ENCODE measurements at regions not wholly inside any gene's neighbourhood (a gene's known extent, or its start where the extent isn't known, plus 50 kb on each side); places are given as distances from the start of the nearest gene placed in this dataset.
"Not testable (repeated sequence)": the region's sequence is repeated elsewhere in the genome, so short reads cannot be mapped to it uniquely, and the experiment has no call there.

- no peak for DNase-seq (ENCODE audit: low read depth in 2 of 3, low spot score in 2 of 3)
Observed at GRCh38 chr2:207216457-207216856, 50.7 kb upstream of the KLF7 start.

DNA sequence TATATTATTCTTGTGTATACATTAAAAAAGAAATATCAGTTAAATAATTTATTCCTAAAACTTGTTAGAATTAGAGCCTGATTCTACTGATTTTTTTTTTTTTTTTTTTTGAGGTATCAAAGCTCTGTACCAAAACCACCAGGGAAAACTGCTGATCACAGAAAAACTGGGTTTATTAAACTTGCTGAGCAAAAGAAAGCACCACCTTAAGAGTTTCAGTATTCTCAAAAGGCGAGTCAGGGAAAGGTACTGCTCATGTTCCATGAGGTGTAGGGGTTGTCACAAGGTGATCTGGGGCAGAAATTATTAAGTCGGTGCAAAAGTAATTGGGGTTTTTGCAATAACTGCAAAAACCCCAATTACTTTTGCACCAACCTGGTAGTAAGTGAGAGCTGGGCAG is 51.7 kb upstream of the KLF7 start:
- DNase-seq (ENCODE audit: low read depth in 2 of 3, low spot score in 2 of 3): no peak

- no peak for DNase-seq (ENCODE audit: low read depth in 2 of 3, low spot score in 2 of 3)
Observed at GRCh38 chr2:207219081-207219630, 53.4 kb upstream of the KLF7 start.

DNA sequence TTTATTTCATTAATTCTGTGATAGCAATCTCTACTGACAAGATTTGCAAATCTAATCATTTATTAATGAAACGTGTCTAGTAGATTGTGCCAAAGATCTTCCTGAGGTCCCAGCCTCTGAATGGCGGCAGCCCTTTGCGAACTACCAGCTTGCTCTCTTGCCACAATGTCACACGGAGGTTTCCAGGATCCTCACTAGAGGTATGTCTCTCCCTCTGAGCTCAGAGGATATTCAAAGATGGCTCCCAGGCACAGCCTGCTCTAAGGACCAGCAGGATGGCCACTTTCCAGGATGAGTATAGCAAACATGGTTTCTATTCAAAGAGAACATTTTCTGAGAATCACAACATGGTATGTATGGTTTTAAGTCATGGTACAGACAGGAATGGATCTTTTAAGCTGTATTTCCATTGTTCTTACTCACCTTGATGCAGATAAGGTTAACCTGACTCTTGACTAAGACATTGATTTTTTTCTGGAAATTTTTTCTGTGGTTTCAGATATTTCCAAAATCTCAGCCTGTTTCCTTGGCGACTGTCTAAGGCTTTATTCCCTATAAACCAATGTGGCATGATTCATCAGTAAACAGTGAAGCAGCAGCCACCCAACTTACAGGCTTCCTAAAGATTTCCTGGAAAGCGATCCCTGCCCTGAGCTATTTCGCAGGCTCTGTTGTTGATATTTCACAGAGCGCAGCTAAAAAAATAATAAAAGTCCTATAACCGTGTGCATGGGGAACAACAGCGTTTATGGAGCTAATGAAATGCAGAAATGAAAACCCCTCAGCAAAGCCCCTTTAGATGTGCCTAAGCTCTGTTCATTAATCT is 54.1 kb upstream of the KLF7 start:
- no peak for DNase-seq (ENCODE audit: low read depth in 2 of 3, low spot score in 2 of 3)

- DNase-seq (ENCODE audit: low read depth in 2 of 3, low spot score in 2 of 3): no peak
Observed at GRCh38 chr2:207221731-207222130, 56.0 kb upstream of the KLF7 start.

DNA sequence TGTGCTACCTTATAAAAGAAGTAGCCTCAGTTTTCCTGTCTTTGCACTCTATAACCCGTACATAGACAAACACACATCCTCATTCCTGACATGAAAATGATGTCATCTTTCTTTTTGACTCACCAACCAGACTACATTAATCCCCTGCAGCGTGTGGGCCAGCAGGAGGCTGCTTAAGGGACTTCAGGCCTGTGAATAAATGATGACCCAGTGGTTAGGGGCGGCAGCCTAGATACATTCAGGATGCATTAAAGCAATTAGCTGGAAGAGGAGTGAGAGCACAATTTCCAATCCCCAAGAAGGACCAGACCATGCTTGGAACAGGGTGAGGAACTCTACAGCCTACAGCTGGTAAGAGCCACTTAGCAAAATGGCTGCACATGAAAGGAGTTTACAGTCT is 57.3 kb upstream of the KLF7 start:
- DNase-seq (ENCODE audit: low read depth in 2 of 3, low spot score in 2 of 3): no peak

GRCh38 chr2:207224381-207224780 is 58.6 kb upstream of the KLF7 start:
- DNase-seq (ENCODE audit: low read depth in 2 of 3, low spot score in 2 of 3): no peak

- no peak for DNase-seq (ENCODE audit: low read depth in 2 of 3, low spot score in 2 of 3)
Observed at GRCh38 chr2:207224791-207225482, 59.2 kb upstream of the KLF7 start.

GRCh38 chr2:207225773-207226172 is 60.0 kb upstream of the KLF7 start:
- no peak for DNase-seq (ENCODE audit: low read depth in 2 of 3, low spot score in 2 of 3)

DNA sequence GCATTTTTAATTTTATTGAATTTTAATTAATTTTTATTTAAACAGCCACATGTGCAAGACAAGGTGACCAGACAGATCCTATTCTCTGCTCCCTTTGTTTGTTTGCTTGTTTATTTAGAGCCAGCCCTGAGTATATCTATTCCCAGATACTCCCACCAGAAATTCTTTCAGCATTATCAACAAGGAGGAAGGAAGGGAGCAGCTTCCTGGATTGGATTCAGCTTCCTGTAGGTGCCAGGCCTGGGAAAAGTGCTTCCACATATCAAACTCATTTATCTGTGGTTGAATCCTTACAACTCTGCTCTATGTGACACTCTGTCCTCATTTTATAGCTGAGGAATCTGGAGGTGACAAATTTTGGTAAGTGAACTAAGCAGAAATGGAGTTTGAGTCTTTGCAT is 60.5 kb upstream of the KLF7 start:
- DNase-seq (ENCODE audit: low read depth in 2 of 3, low spot score in 2 of 3): no peak

GRCh38 chr2:207226671-207227061 is 60.9 kb upstream of the KLF7 start:
- DNase-seq (ENCODE audit: low read depth in 2 of 3, low spot score in 2 of 3): no peak

DNA sequence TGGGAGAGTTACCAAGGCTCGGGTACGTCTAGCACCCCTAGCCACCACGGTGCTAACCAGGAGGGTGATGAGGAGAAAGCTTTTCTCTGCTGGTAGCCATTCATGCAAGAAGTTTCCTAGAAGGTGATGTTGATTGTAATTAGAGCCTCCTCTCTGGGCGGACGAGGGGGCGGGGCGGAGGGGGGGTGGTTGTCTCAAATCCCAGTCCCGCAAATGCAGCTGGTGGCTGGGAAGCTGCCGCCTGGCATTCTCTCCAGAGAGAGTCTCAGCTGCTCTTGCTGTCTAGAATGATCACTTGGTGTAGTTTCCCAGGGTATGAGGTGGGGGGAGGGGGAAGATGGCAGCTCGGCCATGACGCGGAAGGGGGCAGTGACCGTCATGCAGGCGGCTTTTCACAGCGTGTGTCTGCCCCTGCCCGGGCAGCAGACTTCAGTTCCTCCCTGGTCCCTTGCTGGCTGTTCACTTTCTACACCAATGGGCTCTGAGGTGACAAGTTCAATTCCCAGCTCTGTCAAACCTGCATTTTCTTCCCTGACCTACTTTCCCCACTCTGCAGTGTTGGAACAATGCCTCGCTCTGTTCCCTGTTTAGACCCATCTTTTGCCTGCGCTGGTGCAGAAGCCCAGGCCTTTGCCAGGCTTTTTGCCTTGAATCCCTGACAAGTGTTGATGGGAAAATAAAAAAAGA is 61.5 kb upstream of the KLF7 start:
- DNase-seq (ENCODE audit: low read depth in 2 of 3, low spot score in 2 of 3): no peak

GRCh38 chr2:207227749-207228145 is 62.0 kb upstream of the KLF7 start:
- no peak for DNase-seq (ENCODE audit: low read depth in 2 of 3, low spot score in 2 of 3)

DNA sequence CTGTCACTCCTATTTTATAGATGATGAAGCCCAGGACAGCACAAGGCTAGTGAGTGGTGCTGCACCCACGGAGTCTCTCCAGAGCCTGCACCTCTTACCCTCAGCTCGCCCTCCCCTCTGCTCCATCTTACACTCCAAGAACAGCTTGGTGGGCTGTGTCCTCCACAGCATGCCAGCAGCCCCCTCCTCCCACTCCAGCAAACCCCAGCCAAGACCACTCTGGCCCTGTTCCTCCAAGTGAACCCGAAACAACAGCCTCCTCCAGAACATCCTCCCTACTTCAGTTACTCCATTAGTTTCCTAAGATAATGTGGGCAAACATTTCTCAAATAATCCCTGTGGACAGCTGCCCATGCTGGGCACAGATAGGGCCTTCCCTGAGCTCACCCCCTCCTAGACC is 62.7 kb upstream of the KLF7 start:
- no peak for DNase-seq (ENCODE audit: low read depth in 2 of 3, low spot score in 2 of 3)

- no peak for DNase-seq (ENCODE audit: low read depth in 2 of 3, low spot score in 2 of 3)
Observed at GRCh38 chr2:207229161-207229560, 63.4 kb upstream of the KLF7 start.

DNA sequence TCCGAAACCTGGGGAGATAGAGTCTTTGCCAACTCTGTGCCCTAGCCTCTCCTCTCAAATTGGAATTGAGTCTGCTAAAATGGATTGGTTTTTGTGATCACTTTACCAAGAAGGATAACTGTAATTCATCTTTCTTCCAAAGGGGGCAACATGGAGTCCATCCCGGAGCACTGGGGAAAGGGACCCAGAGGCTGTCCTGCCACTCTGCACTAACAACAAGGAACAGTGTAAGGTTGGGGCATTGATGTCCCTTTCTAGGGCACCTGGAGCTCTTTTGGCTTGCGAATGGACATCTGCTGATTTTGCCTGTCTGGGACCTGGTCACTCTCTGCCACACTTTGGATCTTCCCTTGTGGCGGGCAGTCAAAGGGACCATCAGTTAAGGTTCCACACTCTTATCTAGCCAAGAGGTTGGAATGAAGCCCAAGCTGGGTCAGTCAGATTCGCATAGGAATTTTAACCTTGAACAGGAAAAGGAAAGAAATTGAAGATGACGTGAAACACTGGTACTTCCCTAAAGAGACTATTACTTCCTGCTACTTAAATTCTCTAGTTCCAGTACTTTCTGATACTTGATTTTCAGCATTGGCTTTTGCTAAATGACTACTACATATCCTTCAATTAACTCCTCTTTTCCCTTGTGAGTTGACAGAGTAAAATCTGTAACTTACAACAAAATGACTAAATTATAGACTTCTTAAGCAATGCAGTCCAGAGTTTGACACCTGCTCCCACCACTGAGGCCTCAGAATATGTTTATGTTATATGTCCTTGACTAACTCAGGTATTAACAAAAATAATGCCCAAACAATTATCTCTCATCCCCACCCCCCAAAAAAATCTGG is 64.7 kb upstream of the KLF7 start:
- DNase-seq (ENCODE audit: low read depth in 2 of 3, low spot score in 2 of 3): no peak

DNA sequence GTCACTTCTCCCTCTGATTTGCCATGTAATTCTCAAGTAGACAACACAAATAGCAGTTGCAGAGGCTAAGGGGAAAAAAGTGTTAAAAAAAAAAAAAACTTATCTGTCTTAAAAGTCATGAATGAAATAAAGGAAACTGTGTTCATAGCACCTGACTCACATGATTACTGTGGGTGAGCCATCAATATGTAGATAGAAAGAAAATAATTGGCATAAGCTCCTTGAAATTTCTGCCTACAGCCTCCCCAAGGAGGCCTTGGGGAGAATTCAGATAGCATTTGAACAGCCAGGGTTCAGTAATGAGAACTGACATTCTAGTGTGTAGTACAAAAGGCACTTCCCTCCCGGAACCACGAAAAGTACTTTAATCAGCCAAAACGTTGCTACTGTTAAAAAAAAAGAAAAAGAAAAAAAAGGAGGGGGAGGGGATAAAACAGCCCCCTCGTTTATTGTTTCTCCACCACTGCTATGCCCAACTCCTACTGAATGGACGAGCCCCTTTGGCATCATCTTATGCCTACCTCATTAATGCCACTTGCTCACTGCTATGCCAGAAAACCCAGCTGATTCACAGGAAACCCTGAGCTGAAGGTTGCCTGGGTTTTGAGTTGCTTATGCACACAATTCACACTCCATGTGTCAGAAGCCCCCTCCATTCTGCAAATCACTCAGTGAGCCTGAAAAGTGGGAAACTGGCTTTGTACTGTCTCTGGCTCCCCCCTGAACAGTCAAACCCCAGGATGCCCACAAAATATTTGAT is 65.5 kb upstream of the KLF7 start:
- peak in 2 of 3 donors; percentile 57 to 79 for DNase-seq (ENCODE audit: low read depth in 2 of 3, low spot score in 2 of 3)

- DNase-seq (ENCODE audit: low read depth in 2 of 3, low spot score in 2 of 3): no peak
Observed at GRCh38 chr2:207231967-207232366, 66.2 kb upstream of the KLF7 start.

- not testable (repeated sequence) for DNase-seq (ENCODE audit: low read depth in 2 of 3, low spot score in 2 of 3)
Observed at GRCh38 chr2:207233141-207233540, 67.4 kb upstream of the KLF7 start.

DNA sequence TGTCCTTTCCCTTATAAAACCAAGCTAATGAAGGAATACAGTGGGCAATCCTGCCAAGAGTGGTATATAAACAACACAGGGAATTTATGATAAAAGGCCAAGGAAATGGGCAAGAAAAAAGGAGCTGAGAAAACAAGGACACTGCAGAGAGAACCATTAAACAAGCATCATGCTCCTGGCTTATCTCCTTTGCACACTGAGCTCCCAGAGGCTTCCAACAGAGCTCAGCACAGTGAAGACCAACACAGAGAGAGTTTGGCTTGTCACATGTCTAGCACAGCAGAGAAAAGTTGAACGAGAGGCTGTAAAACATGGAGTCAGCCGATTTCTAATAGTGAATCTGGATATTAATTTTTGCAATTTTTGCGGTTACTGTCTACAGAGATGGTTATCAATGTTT is 68.0 kb upstream of the KLF7 start:
- DNase-seq (ENCODE audit: low read depth in 2 of 3, low spot score in 2 of 3): no peak

Measured in hematopoietic multipotent progenitor cell (in vitro differentiated cells).